OCI-LY1 (cell line): ENCODE measurements at regions not wholly inside any gene's neighbourhood (a gene's known extent, or its start where the extent isn't known, plus 50 kb on each side); places are given as distances from the start of the nearest gene placed in this dataset.

Experiments
- EZH2 ChIP-seq: fragments of 200-600 bp; sonication (generic), shearing (Covaris generic); IDR thresholded peaks from 2 replicates; pipeline ENCODE4 v1.8.0; 2017; ENCODE audit warnings: borderline replicate concordance, mixed run types, mild to moderate bottlenecking, antibody characterized with exemption, low read length, moderate library complexity, mixed read lengths
- TF ChIP-seq, protein P1 (sequence below): fragments of 200-600 bp; sonication (generic), shearing (Covaris generic); IDR thresholded peaks from 2 replicates; pipeline ENCODE4 v1.5.1; 2017; ENCODE audit warnings: mild to moderate bottlenecking, antibody characterized with exemption, low read length, moderate library complexity, mixed read lengths

DNA sequence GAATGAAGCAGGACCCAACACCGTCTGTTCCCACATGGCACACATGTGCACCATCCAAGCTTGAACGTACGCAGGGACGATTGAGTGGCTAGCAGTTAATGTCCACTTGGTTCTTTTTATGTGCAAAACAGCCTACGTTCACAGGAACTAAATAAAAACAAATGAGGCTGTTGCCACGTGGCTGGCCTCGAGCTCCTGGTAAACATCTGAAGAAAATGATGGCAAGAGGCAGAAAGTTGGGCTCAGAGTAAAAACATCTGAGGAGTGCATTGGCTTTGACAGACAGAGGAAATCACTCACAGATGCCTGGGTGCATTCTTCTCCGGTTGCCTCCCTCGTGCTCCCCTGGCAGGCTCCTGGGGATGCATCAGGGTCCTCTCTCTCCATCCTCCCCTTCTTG lies 177.9 kb downstream of the NRP2 start:
- no peak for TF ChIP-seq EZH2
- TF ChIP-seq, protein P1, sequence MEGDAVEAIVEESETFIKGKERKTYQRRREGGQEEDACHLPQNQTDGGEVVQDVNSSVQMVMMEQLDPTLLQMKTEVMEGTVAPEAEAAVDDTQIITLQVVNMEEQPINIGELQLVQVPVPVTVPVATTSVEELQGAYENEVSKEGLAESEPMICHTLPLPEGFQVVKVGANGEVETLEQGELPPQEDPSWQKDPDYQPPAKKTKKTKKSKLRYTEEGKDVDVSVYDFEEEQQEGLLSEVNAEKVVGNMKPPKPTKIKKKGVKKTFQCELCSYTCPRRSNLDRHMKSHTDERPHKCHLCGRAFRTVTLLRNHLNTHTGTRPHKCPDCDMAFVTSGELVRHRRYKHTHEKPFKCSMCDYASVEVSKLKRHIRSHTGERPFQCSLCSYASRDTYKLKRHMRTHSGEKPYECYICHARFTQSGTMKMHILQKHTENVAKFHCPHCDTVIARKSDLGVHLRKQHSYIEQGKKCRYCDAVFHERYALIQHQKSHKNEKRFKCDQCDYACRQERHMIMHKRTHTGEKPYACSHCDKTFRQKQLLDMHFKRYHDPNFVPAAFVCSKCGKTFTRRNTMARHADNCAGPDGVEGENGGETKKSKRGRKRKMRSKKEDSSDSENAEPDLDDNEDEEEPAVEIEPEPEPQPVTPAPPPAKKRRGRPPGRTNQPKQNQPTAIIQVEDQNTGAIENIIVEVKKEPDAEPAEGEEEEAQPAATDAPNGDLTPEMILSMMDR, result no peak
